Head of caudate nucleus (tissue), 42 donors: ENCODE measurements at regions not wholly inside any gene's neighbourhood (a gene's known extent, or its start where the extent isn't known, plus 50 kb on each side); places are given as distances from the start of the nearest gene placed in this dataset.
"Not testable (repeated sequence)": the region's sequence is repeated elsewhere in the genome, so short reads cannot be mapped to it uniquely, and the experiment has no call there.

Experiments used
- DNase-seq, 42 donors: peaks; one replicate each; pipeline versions ENCODE4 v3.0.0 to v3.0.0-alpha.2; 2020 to 2021; ENCODE audit warnings: mixed read lengths in 7 of 42
- intact Hi-C: fragments of 100-400 bp; cut with DNase I; formaldehyde crosslinking; loops from one replicate; pipeline ENCODE4 v1.15.0; 2022

DNA sequence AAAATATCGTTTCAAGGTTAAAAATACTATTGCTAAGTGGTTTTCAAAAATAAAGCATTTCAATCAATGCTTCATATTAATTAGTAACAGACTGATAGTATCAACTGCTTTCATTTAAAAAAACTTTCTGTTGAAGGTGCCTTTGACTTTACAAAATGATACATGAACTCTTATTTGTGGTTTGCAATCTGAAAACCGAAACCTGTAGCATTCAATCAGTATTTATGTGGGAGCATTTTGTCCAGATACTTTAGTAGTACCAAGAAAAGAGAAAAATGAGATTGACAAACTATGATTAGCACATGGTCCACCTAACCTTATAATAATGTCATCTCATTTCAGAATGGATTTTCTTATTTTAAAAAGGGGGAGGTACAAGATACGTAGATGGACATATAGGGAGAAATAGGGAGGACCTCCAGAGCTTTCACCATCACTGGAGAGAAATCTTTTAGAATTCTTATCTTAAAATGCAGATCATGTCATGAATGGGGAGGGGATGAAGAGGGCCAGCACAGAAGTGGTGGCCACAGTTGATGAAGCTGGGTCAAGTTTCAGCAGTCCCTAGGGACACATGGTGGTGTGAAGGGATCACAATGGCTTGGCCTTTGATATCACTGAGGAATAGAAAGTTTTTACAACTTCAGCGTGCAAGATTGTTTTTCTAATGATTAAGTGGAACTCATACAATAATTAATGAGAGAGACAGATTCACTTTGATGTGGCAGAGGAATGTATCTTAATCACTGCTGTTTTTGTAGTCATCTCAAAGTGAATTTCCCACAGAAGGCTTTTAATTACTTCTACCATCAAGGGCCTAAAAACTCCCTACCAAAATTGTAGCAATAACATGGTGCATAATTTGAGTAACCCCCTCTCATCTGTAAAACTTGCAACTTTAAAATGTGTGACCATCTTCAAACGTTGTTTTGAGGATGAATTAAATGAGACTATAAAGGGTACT lies 322.3 kb upstream of the EDIL3 start:
- no peak for DNase-seq
- intact Hi-C loops, result no loop called here

DNA sequence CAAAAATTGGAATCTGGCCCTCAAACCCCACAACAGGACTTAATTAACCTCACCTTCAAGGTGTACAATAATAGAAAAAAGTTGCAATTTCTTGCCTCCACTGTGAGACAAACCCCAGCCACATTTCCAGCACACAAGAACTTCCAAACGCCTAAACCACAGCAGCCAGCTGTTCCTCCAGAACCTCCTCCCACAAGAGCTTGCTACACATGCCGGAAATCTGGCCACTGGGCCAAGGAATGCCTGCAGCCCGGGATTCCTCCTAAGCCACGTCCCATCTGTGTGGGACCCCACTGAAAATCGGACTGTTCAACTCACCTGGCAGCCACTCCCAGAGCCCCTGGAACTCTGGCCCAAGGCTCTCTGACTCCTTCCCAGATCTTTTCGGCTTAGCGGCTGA lies 315.9 kb upstream of the EDIL3 start:
- DNase-seq, intact Hi-C loops: not testable (repeated sequence)

DNA sequence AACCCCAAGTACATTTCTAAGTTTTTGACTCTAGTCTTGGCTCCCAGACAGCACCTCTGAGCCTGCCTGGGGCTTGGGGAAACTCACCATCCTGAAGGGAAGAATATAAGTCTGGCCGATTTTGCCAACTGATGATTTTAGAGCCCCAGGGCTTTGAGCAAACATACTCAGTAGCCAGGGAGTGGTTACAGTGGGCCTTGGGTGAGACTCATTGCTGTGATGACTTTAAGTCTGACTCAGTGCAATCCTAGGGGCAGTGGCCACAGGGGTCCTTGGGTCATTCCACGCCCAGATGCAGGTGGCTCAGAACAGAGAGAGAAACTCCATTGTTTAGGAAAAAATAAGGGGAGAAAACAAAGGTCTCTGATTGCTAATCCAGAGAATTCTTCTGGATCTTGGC lies 312.0 kb upstream of the EDIL3 start:
- intact Hi-C loops, result no loop called here
- DNase-seq, result no peak

DNA sequence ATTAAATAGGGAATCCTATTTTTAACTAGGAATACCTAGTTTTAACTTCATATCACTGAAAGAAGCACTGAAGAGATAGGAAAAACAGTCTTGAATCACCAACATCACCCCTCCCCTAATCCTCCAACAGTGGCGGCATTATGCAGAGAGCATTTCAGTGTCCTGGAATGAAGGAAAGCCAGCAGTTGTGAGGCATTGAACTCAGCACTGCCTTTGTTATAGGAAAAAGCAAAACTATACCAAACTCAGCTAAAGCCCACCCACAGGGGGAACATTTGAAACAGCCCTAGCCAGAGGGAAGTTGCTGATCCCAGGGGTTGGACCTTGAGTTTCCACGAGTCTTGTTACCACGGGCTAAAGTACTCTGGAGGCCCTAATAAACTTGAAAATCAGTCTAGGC lies 310.6 kb upstream of the EDIL3 start:
- peak in 1 of 42 donors; percentile 10 for DNase-seq
- intact Hi-C loops, result no loop called here

DNA sequence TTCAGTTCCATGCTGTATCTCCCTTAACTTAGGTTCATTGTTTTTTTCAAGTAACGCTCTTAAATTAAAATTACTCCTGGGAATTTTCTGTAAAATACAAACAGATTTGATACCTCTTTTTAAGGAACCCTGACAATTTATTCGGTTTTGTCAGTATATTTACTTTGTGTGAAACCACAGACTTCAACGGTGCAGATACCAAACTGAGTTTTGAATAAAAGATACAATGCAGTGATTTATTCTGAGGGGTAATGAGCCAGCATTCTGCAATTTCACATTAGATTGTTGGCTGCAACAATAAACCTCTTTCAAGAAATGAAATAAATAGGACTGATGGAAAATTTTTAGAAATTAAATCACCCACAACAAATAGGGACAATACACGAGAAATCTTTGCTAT lies 308.6 kb upstream of the EDIL3 start:
- intact Hi-C loops, result no loop called here
- peak in 2 of 42 donors; percentile 9 to 10 for DNase-seq

DNA sequence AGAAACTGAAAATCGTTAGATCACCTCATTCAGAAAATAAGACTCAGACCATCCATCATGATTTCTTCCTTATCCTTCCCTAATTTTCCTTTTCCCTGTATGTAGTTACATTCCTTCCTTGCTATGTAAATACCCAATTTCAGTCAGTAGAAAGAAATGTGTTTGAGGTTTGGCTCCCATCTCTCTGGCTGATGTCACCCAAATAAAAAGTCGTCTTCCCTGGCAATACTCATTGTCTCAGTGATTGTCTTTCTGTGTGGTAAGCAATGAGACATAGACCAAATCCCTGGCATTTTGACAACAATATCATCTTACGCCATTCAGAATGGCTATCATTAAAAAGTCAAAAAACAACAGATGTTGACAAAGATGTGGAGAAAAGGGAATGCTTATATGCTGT lies 303.9 kb upstream of the EDIL3 start:
- intact Hi-C loops, result no loop called here
- DNase-seq, result no peak

DNA sequence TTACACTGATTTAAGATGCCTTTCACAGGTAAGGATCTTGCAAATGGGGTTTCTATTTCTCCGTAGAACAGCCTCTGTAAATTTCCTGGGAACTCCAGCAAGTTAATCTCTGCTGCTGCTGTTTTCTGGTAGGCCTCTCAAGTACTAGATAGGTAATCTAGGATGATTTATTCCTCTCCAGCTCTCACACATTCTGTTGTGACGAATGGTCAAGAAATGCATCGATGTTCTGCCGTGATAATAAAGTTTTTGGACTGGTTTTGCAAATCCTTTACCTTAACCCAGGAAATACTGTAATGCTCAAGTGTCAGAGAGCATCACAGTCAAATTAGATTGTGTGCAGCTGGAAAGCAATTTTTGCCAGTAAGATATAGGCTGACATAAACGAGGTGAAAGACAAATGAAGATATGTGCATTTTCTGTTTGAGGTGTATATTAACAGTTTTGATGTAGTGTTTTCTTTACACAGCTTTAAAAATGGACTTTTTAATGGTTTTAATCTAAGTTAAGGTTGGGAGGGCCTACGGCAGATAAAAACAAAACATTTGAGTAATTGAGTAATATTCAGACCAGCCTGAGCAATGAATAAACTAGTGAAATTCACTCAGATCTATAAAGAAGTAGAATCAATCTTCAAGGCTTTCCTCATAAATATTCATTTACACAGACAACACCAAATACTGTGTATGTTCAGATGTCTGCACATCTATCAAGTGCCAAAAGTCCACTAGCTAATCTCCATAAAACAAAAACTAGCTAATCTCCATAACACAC lies 300.6 kb upstream of the EDIL3 start:
- no peak for DNase-seq
- intact Hi-C loops, result no loop called here

DNA sequence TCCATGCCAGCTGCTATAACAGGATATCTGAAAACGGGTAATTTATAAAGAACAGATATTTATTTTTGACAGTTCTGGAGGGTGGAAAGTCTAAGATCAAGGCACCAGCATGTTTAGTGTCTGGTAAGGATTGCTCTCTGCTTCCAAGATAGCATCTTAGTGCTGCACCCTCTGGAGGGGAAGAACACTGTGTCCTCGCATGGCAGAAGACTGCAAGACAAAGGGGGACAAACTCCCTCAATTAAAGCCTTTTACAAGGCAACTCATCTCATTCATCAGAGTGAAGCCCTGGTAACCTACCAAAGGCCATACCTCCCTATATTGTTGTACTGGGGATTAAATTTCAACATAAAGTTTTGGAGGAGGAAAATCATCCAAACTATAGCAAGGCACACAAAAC lies 298.9 kb upstream of the EDIL3 start:
- intact Hi-C loops, result no loop called here
- DNase-seq, result no peak

DNA sequence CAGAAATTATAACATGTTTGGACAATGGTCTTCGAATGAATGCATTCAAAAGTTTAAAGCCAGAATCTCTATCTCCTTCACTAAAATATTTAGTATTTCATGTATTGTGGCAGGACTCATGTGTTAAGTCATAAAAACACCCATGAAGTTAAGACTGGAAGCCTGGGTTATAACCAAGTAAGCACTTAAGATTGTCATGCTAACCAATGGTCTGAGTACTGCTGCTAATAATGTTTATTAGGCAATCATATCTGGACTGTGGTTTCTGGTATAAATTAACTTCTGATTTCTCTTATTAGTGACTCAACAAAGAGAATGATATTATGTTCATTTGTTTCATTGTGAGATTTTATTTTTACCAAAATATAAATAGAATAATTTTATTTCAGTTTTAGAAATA lies 297.9 kb upstream of the EDIL3 start:
- intact Hi-C loops, result no loop called here
- no peak for DNase-seq

DNA sequence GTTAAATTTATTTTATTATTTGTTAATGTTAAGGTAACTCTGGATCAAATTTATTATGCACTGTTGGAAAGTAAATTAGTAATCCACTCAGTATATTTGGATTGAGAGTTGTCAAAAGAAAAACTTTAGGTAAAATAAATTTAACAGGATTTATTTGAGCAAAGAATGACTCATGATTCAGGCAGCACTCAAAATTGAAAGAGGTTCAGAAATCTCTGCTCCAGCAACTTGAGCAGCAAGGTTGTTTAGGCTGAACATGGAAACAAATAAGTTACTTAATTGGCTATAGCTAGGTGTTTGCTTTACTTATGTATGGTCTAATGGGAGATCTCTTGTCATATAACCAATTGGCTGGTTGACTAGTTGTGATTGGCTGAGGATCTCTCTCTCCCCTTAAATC lies 296.2 kb upstream of the EDIL3 start:
- intact Hi-C loops, result no loop called here
- DNase-seq, result no peak

DNA sequence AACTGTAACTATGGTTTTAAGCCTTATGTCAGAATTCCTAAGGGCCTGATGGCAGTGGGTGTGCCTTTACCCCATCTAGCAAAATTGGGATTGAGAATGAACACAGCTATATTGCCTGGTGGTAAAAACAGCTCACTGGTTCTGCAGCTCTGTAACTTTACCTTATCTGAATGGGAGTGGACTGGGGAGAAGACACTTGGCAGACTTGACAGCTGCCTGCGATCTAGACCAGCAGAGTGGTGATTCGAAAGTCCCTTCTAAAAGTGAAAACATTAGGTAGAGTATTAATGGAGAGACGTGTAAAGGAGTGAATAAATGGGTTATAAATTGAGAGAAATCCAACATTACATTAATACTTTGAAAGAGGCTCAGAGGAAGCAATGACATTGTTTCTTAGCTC lies 289.1 kb upstream of the EDIL3 start:
- intact Hi-C loops, result no loop called here
- DNase-seq, result no peak

DNA sequence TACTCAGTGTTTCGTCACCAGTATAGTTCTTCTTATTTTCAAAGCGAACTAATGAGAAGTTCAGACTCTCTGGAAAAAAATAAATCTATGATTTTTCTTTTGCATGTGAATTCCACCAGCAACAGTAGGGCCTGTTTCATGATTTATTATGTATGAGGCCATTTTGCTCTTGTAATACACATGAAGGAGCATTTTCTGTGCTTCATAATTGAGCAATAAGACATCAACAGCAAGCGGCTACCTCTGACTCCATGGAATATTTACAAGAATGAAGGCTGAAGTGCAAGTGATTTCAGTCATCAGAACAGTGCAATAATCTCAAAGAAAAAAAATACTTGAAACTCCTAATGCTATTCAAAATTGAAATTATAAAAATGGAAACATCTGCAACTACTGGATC lies 282.9 kb upstream of the EDIL3 start:
- intact Hi-C loops, result no loop called here
- DNase-seq, result no peak

DNA sequence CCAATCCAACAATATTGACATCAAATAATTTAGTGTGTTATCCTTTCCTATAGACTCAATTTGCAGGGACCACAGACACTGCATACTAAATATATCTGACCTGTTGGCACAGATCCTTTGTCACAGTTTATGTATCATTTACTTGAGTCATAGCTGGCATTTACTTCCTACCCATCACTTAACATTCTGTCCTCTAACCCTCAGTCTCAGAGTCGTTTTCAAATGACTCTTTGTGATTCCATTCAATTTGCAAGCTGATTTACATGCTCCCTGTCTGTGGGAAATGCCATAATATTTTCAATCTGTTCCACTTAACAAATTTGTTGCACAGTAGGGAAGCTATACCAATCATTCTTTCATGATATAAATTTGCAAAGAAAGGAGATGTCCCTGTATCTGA lies 265.7 kb upstream of the EDIL3 start:
- intact Hi-C loops, result no loop called here
- no peak for DNase-seq

DNA sequence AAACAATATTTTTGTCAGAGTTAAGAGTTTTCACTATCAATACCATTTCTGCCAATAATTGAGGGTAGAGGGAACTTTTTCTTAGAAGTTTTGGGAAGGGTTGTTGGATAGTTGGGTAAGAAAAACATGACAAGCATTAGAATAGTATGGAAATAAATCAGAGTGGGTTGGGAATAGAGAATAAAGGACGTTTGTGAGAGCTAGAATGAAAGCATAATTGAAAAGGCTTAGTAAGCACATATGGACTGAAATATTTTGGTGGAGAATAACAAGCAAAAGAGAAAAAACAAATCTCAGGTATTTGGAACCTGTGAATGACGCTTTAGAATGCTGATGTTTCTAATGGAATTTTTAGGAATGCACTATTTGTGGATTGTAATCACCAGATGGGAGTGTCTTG lies 262.9 kb upstream of the EDIL3 start:
- intact Hi-C loops, result no loop called here
- DNase-seq, result no peak

DNA sequence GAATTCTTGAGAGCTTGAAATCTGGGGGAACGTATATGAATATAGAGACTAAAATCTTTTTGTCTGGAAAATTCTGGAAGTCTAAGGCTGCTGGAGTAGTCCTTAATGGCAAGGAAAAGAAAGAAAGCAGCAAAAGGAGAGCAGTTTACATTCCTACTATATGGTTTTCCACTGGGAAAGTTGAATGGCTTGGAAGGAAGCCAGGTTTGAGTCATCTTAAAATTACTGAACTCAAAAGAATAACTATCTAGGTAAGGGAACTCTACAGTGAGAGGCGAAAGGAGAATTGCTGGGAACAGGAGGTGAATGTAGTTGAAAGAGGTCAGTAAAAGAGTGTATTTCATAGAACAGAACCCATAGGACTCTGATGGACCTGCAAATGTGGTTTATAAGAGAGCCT lies 258.1 kb upstream of the EDIL3 start:
- intact Hi-C loops, result no loop called here

DNA sequence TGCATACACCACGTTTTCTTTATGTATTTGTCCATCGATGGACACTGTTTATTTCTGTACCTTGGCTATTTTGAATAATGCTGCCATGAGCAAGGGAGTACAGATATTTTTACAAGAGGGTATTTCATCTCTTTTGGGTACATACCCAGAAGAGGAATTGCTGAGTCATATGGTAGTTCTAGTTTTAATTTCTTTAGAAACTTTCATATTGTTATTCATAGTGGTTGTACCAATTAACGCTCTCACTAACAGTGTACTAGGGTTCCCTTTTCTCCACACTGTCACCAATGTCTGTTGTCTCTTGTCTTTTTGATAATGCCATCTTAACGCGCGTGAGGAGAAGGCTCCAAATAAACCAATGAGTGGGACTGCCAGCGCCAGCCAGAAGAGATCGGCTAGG lies 257.6 kb upstream of the EDIL3 start:
- no peak for DNase-seq

More for the DNA sequence above, 258.1 kb upstream of the EDIL3 start:
- peak in 2 of 42 donors; percentile 16 to 25 for DNase-seq

DNA sequence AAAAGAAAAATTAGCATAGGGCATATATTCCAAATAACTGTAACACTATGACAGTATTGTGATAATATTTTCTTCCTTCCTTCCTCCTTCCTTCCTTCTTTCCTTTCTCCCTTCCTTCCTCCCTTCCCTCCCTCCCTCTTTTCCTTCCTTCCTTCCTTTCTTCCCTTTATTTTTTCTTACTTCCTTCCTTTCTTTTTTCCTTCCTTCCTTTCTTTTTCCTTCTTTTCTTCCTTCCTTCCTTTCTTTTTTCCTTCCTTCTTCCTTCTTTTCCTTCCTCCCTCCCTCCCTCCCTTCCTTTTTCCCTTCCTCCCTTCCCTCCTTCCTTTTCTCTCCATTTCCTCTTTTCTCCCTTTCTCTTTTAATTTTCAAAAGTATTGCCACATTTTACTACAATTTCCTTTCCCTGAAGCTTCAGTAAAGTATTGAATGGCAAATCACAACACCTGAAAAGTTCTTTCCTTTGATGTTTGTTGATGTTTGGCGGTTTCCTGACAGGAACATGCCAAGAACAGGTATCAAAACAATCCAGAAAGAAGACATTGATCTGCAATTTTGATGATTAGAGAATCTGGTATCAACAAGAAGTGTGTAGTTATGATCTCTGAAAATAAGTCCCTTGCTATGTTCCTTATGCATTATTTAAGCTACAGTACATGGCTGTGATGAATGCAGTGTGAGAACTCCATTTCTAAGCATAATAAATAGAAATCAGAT lies 253.1 kb upstream of the EDIL3 start:
- intact Hi-C loops, result no loop called here
- DNase-seq, result no peak

More for the DNA sequence above, 257.6 kb upstream of the EDIL3 start:
- intact Hi-C loops, result no loop called here

DNA sequence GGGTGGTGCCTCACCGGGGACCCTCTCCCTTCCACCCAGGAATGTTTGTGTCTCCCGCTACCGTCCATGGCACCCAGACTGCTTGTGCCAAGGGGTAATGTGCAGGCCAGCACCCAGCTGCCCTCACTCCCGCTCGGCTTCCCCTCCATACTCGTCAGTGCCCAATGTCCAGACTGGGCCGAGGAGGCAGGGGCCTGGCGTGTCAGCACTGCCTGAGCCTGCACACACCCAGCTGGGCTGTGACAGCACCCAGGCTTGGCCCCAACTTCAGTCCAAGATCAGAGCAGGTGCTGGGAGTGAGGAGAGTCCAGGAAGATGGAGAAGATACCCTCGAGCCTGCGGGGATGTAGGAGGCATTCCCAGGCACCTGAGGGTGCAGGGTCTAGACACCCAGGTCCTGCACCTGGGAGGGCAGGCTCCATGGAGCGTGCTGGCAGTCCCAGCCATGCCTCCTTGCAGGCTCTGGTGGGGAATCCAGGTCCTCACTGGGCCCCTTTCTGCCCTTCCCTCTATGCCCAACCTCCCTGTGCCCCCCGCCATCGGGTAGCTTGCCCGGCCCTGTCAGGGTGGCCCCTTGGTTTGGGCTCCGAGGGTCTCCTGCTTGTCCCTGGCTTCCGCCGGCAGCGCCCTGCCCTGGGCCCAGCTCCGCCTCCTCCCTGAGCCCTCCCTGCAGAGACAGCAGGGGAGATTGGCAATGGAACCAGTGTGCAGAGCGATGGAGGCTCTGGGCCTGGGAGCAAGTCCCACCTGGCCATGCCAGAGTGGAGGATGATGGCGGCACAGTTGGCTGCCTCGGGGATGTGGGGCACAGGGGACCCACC lies 250.8 kb upstream of the EDIL3 start:
- intact Hi-C loops, result no loop called here
- DNase-seq, result no peak

DNA sequence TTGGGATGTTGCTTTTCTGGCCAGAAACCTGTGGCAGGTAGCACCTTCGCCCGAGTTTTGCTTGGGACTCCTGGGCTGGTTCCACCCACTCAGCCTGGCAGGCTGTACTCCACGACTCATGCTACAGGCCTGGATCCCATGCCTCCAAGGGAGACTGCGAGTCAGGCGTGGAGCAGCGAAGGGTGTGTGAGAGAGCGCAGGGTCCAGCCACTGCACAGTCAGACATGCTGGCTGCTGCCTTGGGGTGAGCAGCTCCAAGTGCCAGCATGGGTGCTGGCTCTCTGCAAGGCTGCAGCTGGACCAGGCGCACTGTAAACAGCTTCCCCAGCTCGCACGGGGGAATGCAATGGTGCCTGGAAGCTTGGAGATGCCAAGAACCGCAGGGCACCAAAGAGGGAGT lies 249.6 kb upstream of the EDIL3 start:
- no peak for DNase-seq
- intact Hi-C loops, result no loop called here
